Ovary (tissue), 7 donors: ENCODE measurements at regions not wholly inside any gene's neighbourhood (a gene's known extent, or its start where the extent isn't known, plus 50 kb on each side); places are given as distances from the start of the nearest gene placed in this dataset.

Source experiments
- DNase-seq, 5 donors: peaks; one replicate each; pipeline ENCODE4 v3.0.0-alpha.2; 2019 to 2020
- H3K27ac ChIP-seq, 2 donors: fragments of 200-600 bp; one replicate each; pipeline versions ENCODE4 v1.5.1 to v1.8.0; 2019 to 2022
- H3K27me3 ChIP-seq: fragments of 200-600 bp; one replicate; pipeline ENCODE4 v1.8.0; 2022
- H3K36me3 ChIP-seq: fragments of 200-600 bp; sonication (generic); one replicate; pipeline ENCODE4 v1.5.1; 2019
- H3K4me1 ChIP-seq: one replicate; pipeline ENCODE4 v1.8.1; 2013; ENCODE audit warnings: mild to moderate bottlenecking, moderate library complexity; ENCODE audit not compliant: insufficient read depth
- H3K4me3 ChIP-seq: fragments of 200-600 bp; sonication (generic); one replicate; pipeline ENCODE4 v1.5.1; 2017
- H3K9me3 ChIP-seq, 2 donors: fragments of 200-600 bp in 1 of 2; sonication (generic) in 1 of 2; one replicate each; pipeline versions ENCODE4 v1.5.1 to v1.8.1; 2013 to 2019; ENCODE audit warnings: mild to moderate bottlenecking in 1 of 2, moderate library complexity in 1 of 2
- CTCF ChIP-seq, 3 donors: fragments of 450-650 bp in 2 of 3; fragments of 200-600 bp in 1 of 3; IDR thresholded peaks; one replicate each; pipeline versions ENCODE4 v1.5.1 to v1.8.0; 2016 to 2022; ENCODE audit warnings: antibody characterized with exemption in 3 of 3, mild to moderate bottlenecking in 1 of 3
- EP300 ChIP-seq: sonication (generic); formaldehyde crosslinking; IDR thresholded peaks from one replicate; pipeline ENCODE4 v1.6.1; 2017; ENCODE audit warnings: antibody characterized with exemption
- POLR2A ChIP-seq: fragments of 450-650 bp; IDR thresholded peaks from one replicate; pipeline ENCODE4 v1.6.1; 2017; ENCODE audit warnings: antibody characterized with exemption, mild to moderate bottlenecking, moderate library complexity
- WGBS, 3 donors: extraction: QIAGEN DNeasy Blood & Tissue Kit in 1 of 3; methylation state at CpG; one replicate each; pipeline versions ENCODE4 v1.1.5 to v1.1.7; 2013 to 2017; 5-methylcytosine and 5-hydroxymethylcytosine counted together
- intact Hi-C, 4 donors: fragments of 100-400 bp; cut with DNase I; formaldehyde crosslinking; loops; one replicate each; pipeline versions ENCODE4 v1.11.0 to v1.15.1; 2022 to 2023
- donor health status: DM: no; HTN: no; CAD: no; lungs with moderate emphysema.
- donor health status: DM: no; HTN: no; CAD: no.
- donor health status: Bipolar disorder and iron deficiency.
- donor health status: DM: no; HTN: no; CAD: no.
- donor health status: DM: yes; HTN: yes; CAD: no.

- TF ChIP-seq EP300 (no peak), CTCF (IDR thresholded peaks at IDR 0.05) (no peak), POLR2A (no peak)
- Histone ChIP-seq H3K9me3 (no peaks in the 10 kb centered on the region), H3K4me1 (no peaks in the 10 kb centered on the region), H3K4me3 (no peak overlapping the region), H3K36me3 (no peaks in the 10 kb centered on the region), H3K27me3 (peaks cover 4% of the 10 kb centered on the region), H3K27ac (no peak overlapping the region)
- 70 to 71% (median 70%) methylated on average over 1 of the region's 1 CpG for WGBS, 3 donors
- no peak for DNase-seq
- intact Hi-C loops, result no loop called here
Observed at GRCh38 chr5:24232041-24232440, 412.7 kb downstream of the CDH10 start.

- Histone ChIP-seq H3K36me3 (no peaks in the 10 kb centered on the region), H3K4me1 (no peaks in the 10 kb centered on the region), H3K27ac (no peak overlapping the region), H3K4me3 (no peak overlapping the region), H3K27me3 (peaks cover 4% of the 10 kb centered on the region), H3K9me3 (no peaks in the 10 kb centered on the region)
- 7 to 11% (median 8%) methylated on average over 4 of the region's 4 CpGs for WGBS, 3 donors
- intact Hi-C loops, result no loop called here
- TF ChIP-seq POLR2A, result no peak
- TF ChIP-seq EP300, result no peak
- no peak for TF ChIP-seq CTCF (IDR thresholded peaks at IDR 0.05)
- DNase-seq, result no peak
Observed at GRCh38 chr5:24232929-24233498, 411.8 kb downstream of the CDH10 start.

GRCh38 chr5:24235946-24236345 is 408.8 kb downstream of the CDH10 start:
- DNase-seq, result no peak
- intact Hi-C loops, result no loop called here
- 50 to 57% (median 55%) methylated on average over 2 of the region's 2 CpGs for WGBS, 3 donors
- Histone ChIP-seq H3K4me3 (no peak overlapping the region), H3K27ac (no peak overlapping the region), H3K36me3 (no peaks in the 10 kb centered on the region), H3K27me3 (peaks cover 4% of the 10 kb centered on the region), H3K9me3 (no peaks in the 10 kb centered on the region), H3K4me1 (no peaks in the 10 kb centered on the region)
- TF ChIP-seq POLR2A, result no peak

- intact Hi-C loops, result no loop called here
- DNase-seq, result no peak
- Histone ChIP-seq H3K36me3 (no peaks in the 10 kb centered on the region), H3K27ac (no peak overlapping the region), H3K27me3 (no peaks in the 10 kb centered on the region), H3K4me1 (no peaks in the 10 kb centered on the region), H3K9me3 (no peaks in the 10 kb centered on the region), H3K4me3 (no peak overlapping the region)
- TF ChIP-seq EP300 (no peak), POLR2A (no peak), CTCF (IDR thresholded peaks at IDR 0.05) (no peak)
- WGBS, 3 donors, result 86 to 91% (median 89%) methylated on average over 1 of the region's 1 CpG
Observed at GRCh38 chr5:24245821-24246220, 399.0 kb downstream of the CDH10 start.

GRCh38 chr5:24264547-24264946 is 380.2 kb downstream of the CDH10 start:
- Histone ChIP-seq H3K27ac (no peak overlapping the region), H3K4me1 (no peaks in the 10 kb centered on the region), H3K36me3 (no peaks in the 10 kb centered on the region), H3K9me3 (no peaks in the 10 kb centered on the region), H3K27me3 (no peaks in the 10 kb centered on the region), H3K4me3 (no peak overlapping the region)
- no peak for DNase-seq
- TF ChIP-seq POLR2A (no peak), EP300 (no peak), CTCF (IDR thresholded peaks at IDR 0.05) (no peak)
- intact Hi-C loops, result no loop called here
- 80 to 82% (median 81%) methylated on average over 5 of the region's 5 CpGs for WGBS, 3 donors
